SIG-M5 treated with dmso at 0.1 percent for 504 hours (cell line): ENCODE measurements at regions not wholly inside any gene's neighbourhood (a gene's known extent, or its start where the extent isn't known, plus 50 kb on each side); places are given as distances from the start of the nearest gene placed in this dataset.

Source experiments
- DNase-seq: peaks from one replicate; lab custom pipeline; 2025; ENCODE audit not compliant: unreplicated experiment; lab: John Stamatoyannopoulos, UW

- DNase-seq = no peak
Measured at GRCh38 chr2:236317938-236318396, 53.8 kb upstream of the ASB18 start.

DNA sequence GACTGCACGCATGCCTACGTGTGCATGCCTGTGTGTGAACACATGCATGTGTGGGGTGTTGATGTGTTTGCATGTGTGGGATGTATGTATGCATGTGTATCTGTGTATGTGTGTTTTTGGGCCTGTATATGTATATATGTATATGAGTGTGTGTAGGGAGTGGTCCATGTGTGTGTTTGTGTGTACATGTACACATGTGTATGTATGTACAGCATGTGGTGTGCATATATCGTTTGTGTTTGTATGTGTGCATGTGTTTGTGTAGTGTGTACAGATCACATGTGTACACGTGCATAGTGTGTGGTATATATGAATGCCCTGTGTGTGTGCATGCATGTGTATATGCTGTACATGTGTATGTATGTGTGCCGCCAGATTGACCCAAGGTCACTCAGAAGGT lies 54.2 kb upstream of the ASB18 start:
- DNase-seq = no peak

GRCh38 chr2:236319036-236319435 lies 54.8 kb upstream of the ASB18 start:
- DNase-seq = no peak

- DNase-seq = no peak
Measured at GRCh38 chr2:236321415-236321814, 57.2 kb upstream of the ASB18 start.

GRCh38 chr2:236333417-236334121 lies 69.4 kb upstream of the ASB18 start:
- DNase-seq = no peak

DNA sequence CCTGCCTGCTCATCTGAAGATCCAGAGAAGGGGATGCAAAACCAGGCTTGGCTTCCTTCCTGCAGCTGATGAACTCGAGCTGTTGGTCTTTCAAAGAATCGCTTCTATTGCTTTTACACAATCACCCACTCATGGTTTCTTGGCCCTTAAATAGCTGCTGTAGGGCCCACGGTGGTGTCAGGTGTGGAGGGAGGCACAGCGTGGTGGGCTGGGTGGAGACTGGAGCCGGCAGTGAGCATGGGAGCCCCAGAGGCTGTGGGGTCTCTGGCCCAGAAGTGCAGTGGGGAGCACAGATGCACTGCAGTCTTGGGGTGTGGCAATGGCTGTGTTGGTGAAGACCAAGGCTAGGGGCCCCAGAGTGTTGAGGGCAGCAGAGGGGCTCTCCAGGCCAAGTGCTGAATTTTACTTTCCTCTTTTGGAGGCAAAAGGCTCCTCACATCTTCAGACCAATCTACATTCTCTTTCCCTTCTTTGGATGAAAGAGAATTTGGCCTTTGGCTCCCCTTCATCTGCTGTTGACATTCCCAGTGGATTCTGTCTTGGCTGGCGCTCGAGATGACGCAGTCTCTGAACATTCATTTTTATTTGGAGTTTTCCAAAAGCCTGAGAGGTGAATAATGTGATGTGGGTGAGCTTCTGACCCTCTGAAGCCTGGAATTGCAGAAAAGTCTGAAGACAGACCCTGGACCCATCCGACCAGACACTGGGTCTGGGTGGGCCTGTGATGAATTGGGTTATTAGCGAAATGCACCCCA lies 70.1 kb upstream of the ASB18 start:
- DNase-seq = no peak

DNA sequence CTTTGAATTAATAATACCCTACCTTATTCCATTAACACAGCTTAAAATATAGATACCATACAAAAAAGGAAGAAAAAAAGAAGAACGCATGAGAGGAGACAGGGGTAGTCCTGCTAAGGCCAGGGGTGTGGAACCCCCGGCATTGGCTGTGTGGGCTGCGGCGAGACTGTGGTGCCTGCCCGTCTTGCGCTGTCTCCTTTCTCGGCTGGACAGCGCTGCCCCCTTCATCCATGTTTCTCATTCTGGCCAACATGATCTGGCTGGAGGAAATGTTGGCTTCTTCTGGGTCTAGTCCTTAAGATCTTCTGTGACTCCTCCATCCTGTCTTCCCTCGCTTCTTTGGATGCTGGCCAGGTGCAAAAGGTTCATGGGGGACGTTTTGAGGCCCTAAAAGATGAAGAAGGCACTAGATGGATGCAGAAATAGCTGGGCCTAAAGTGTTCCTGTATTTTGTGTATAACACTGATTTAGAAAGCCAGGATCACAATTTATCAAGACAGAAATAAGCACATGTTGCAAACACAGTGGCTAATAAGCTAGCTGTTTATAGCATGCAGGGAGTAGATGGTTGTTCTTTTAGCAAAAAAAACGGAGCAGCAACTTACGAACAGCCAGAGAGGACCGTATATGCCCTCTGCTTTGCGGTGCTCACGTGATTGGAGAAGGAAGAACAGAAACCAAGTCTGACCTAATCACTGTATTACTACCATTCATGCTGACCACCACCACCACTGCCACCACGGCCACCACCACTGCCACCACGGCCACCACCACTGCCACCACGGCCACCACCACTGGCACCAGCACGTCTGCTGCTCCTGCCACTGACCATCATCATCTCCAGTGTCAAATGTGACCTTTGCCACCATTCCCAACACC lies 71.7 kb upstream of the ASB18 start:
- DNase-seq = no peak

DNA sequence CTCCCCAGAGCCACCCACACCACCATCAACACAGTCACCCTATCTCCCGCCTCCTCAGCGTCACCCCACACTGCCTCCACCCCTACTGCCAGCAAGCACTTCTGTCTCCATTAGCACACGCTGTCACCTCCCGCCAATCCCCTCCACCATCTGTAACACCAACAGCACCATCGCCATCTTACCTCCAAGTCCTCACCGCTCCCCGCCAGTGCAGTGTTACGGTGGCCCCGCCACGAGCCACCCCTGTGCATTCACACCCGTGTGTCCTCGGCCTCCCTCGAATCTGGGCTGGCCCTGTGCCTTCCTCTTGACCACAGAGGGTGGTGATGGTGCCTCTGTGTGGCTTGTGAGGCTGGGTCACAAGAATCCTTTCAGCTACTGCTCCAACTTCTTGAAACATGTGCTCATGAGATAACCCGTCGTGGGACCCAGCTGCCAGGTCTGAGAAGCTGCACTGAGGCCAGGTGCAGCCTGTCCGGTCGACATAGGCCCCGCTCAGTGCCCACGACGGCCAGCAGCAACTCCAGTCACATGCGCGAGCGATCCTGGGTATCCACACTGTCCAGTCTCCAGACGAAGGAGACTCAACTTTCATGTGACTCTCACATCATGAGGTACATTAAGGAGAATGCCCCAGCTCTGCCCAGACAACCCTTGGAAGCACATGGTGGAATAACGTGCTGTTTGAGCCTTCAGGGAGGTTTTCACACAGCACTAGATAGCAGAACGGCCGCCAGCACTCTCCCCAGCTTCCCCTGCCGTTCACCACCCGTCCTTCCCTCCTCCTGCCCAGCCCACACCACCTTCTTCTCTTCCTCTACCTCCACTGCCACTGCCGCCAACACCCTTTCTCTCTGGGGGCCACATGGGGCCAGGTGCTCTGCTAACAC lies 72.6 kb upstream of the ASB18 start:
- DNase-seq = no peak

DNA sequence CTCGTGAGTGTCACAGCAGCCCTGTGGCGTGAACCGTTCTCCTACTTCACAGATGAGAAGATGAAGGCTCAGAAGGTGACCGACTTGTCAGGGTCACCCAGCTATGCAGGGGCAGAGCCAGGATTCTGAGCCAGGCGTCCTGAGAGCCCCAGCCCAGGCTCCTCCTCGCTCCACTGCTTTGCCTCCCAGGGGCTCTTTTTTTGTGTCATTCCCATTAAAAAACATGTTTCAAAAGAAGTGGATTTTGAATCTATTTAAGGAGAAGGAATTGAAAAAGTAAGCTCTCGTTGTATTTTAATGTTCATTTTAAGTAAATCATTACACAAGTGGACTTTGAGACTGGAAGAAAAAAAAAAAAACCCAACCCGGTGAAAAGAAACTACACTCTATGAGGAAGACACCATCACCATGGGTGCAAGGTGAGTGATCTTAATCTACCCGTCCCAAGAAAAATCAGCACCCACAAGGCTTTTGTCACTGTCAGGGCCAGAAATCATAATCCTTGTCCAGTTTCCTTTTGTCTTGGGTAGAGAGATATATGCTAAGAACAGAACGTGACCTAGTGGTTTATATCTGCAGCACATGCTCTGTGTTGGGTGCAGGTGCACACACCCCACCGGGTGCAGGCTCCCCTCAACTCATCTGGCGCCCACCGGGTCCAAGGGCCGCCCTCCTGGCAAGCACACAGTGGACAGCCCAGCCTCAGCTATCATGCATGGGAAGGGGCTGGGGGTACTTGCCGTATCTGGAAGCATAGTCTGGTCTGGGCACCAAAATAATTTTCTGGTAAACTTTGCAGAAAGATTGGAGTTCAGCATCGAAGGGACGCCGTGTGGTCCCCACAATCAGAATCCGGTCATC lies 73.5 kb upstream of the ASB18 start:
- DNase-seq = no peak

DNA sequence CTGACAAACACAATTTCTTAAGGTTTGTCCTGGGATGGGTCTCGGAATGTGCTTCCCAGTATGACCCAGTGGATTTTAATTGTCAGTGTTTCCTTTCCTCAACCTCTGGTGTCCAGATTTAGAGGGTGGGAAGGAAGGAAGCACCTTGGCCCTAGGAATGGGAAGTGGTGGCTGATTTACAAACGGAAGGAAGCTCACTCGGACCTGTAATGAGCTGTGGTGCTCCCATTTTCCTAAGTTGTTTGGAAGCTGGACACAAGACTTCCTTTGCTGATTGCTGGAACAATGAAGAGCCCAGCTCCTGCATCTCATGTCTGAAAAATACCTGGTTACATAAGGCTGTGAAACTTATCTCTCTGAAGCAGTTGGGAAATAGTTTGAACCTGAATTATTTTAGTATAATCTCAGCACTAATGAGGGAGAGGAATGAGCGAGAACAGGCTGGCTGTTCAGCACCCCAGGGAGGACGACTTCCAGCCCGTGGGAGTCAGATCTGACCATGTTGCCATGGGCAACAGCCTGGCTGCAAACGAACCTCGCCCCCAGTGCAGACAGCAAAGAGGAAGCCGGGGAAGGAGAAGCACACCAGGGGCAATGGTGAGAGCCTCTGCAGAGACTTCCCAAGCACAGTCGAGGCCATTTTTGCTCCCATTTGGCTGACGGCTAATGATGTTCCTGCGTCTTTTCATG lies 74.4 kb upstream of the ASB18 start:
- DNase-seq = peak; percentile 6

- DNase-seq = no peak
Measured at GRCh38 chr2:236340251-236340650, 76.0 kb upstream of the ASB18 start.

- DNase-seq = no peak
Measured at GRCh38 chr2:236341067-236341466, 76.9 kb upstream of the ASB18 start.

GRCh38 chr2:236341721-236342120 lies 77.5 kb upstream of the ASB18 start:
- no peak for DNase-seq

- DNase-seq = no peak
Measured at GRCh38 chr2:236342507-236342906, 78.3 kb upstream of the ASB18 start.

DNA sequence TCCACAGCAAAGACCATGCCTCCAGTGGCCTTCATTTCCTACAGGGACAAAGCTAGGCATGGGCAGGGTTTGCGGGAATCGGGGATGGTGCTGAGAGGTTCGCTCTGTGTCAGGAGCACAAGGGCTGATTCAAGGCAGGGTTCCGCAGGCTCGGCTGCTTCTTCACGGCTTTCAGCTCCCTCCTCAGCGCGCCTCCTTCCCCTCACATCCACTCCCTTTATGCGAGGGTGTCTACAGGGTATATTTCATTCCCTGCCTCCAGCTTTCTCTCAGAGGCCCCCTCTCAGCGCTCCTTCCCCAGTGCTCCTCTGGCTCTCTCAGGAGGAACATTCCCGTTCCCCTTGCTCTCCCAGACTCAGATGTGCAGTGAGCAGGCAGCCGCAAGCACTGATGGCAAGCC lies 78.7 kb upstream of the ASB18 start:
- DNase-seq = no peak

DNA sequence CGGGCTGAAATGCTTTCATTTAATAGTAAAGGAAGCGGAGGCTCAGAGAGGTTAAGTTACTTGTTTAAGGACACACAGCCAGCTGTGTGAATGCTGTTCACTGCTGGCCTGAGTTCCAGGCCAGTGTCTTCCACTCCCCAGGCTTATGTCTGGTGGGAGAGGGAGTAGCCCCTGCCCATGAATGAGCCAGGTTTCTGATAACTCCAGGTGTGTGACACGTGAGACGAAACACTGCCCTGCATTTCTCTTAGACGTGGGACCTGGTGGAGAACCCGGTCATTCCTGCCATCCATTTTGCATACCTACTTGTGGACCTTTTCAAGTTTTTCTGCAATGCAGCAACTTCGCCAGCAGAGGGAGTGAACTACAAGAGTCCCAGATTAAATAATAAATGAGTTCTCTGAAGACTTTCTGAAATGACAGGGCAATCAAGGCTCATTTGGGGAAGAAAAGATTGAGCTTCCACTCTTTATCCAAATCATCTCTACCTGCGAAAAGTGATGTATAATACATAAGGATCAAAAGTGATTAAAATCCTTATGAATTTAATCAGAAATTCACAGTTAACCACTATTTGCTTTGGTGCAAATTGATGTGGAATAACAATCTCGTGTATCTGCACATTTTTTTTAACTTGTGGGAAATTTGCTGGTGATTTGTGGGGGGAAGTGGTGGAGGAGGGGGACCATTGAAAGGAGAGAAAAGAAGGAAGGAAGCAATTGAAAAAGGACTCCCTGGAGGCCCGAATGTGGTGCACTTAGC lies 79.4 kb upstream of the ASB18 start:
- DNase-seq = peak; percentile 72

- no peak for DNase-seq
Measured at GRCh38 chr2:236344446-236344845, 80.2 kb upstream of the ASB18 start.

DNA sequence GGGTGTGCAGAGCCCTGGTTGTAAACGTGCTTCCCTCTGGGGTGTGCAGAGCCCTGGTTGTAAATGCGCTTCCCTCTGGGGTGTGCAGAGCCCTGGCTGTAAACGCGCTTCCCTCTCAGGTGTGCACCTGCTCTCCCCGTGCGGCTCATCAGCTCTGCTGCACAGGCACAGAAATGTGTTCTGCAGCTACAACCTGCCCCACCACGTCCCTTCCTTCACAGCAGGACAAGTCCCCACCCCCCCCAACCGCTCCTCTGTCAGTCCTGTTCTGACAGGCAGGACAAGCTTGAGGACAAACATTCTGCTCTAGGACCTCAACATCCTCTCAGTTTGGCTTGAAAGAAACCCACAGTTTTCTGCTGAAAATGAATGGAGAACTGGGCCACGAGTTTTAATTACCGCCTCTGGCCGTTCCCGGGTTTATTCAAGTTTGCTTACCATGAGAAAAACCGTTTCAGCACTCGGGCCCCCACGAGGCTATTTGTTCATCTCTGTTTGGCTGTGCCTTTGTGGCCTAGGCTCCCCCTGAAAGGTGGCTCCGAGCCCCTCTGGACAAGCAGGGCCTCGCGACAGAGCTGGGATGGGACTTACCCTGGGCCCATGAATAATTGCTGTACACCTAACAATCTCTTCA lies 81.0 kb upstream of the ASB18 start:
- DNase-seq = no peak
